ENCODE measurements at regions not wholly inside any gene's neighbourhood (a gene's known extent, or its start where the extent isn't known, plus 50 kb on each side); places are given as distances from the start of the nearest gene placed in this dataset.

DNA sequence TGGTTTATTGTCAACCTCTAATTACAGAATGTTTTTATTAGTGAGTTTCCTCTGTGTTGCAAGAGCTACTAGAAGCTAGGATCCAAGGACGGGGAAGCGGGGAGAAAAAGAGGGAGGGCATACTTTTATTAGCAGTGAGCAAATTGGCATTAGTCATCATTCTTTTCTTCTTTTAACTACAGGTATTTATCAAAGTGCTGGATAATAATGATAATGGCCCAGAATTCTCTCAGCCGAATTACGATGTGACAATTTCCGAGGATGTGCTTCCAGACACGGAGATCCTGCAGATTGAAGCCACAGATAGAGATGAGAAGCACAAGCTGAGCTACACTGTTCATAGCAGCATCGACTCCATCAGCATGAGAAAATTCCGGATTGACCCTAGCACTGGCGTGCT is 179.7 kb upstream of the MTNR1B start:
- intact Hi-C loops (cut with micrococcal nuclease): no loop called here

DNA sequence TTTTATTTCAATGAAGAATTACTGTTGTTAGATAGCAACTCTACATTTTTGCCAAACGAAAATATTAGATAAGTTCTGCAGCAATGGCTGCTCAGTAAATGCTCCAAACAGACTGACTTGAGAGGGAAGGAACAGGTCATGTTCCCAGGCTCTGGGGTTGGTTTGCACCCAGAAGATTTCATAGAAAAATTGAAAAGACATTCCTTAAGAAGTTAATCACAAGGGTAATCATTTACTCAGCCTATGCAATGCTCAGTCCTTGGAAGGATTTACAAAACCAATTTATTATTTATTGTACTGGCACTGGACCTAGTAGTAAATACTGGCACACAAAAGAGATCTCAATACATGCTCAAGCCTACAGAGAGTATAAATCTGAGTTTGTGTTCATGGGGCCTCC is 179.1 kb upstream of the MTNR1B start:
- no peak for ATAC-seq
- DNase-seq: no peak
- intact Hi-C loops (cut with micrococcal nuclease): no loop called here

More for the DNA sequence above, 179.7 kb upstream of the MTNR1B start:
- DNase-seq (no peak), ATAC-seq (no peak)

DNA sequence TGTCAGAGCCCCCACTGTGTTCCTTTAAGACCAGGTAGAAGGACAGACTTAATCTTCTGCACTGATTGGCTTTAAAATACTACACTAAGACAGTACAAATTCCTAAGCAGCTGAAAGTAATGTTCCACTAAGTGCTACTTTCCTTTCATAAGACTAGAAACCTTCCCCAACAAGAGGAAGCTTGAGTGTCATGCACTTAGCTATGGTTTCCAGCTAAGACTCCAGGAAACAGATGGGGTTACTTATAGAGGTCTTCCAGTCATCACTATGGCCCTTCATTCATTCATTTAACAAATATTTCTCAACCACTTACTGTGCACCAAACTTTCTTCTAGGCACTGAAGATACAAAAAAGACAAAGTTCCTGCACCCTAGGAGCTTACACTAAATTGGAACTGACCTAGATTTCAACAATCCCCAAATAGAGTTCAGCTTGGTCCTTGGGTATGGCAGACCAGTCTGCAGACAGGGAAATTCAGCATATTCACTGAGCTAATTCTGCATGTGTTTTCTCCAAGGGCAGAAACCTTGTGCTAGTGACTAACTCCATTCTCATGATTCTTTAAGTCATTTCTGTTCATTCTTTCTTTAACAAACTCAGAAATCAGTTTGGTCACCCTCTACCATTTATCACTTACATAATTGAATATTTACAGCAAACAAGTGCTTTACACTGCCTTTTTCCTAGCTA is 178.4 kb upstream of the MTNR1B start:
- intact Hi-C loops (cut with micrococcal nuclease): no loop called here
- DNase-seq (no peak), ATAC-seq (no peak)

DNA sequence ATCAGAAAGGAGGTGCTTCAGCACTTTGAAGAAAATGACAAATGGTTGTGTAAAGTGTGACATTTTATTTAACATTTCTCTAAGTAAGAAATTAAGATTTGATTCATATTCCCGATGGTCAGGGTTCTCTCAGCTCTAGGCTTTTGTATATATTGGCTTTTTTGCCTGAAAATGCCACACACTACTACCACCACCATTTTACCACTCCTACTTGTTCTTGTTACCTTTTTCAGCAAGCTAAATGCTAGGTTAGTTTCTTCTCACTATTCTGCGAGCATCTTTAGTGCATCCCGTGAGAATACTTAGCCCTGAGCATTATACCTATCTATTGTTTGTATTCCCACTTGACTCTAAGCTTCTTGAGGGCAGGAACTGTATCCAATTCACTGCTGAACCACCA is 177.6 kb upstream of the MTNR1B start:
- DNase-seq (no peak), ATAC-seq (no peak)
- intact Hi-C loops (cut with micrococcal nuclease): no loop called here

DNA sequence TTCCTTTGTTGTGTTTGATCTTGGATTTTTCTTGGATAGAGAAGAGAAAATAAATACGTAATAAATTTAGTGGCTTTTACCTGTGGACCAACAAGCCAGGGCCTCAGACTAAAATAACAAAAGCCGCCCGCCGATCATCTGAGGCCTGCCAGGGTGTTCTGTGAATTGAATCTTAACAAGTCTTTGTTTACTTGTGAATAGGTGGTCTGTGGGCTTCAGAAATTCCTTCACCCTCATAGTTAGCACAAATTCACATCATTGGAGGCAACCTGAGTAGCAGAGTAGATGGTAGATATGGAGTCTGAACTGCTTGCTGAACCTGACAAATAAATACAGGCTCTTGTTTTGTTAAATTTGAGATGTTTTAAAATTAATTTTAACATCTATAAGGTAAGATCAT is 176.3 kb upstream of the MTNR1B start:
- ATAC-seq (no peak), DNase-seq (no peak)
- intact Hi-C loops (cut with micrococcal nuclease): no loop called here

DNA sequence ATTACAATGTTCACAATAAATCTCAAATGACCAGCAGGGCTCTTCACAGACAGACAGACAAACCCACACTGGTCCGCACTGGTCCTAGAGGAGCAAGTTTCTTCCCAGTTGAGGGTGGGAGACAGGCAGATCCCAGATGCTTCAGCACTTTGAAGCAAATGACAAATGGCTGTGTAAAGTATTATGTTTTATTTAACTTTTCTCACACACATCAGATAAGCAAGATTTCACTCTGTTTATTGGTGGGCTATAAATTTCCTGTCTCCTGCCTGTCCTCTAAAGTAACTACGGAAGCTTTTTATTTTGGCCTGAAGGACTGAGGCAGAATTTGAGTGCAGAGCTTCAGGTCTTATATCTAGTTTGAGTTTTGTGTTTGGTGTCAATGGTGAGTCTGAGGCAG is 174.7 kb upstream of the MTNR1B start:
- DNase-seq: no peak
- intact Hi-C loops (cut with micrococcal nuclease): no loop called here
- ATAC-seq: no peak

DNA sequence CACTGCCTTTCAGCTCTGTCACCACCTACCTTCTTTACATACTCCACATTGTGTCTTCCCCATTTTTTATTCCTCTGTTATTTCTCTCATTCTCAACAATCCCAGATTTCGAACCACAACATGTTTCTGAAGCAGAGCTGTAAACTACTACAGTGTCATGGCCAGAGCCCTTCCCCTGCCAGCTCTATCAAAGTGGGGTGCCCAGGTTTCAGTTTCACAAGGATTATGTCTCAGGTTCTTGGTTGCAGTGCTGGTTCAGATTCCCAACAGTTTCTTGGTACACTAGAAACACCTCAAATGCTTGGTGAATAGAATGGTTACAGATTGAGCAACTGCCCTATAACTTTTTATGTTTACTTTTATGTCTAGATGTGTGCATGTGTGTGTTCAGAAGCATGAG is 172.7 kb upstream of the MTNR1B start:
- DNase-seq (no peak), ATAC-seq (no peak)
- intact Hi-C loops (cut with micrococcal nuclease): no loop called here

DNA sequence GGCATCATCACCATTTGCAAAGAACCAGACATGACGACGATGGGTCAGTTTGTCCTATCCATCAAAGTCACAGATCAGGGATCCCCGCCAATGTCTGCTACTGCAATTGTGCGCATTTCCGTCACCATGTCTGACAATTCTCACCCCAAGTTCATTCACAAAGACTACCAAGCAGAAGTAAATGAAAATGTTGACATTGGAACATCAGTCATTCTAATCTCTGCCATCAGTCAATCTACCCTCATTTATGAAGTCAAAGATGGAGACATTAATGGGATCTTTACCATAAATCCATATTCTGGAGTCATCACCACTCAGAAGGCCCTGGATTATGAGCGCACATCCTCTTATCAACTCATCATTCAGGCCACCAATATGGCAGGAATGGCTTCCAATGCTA is 171.6 kb upstream of the MTNR1B start:
- ATAC-seq (no peak), DNase-seq (no peak)
- intact Hi-C loops (cut with micrococcal nuclease): no loop called here

DNA sequence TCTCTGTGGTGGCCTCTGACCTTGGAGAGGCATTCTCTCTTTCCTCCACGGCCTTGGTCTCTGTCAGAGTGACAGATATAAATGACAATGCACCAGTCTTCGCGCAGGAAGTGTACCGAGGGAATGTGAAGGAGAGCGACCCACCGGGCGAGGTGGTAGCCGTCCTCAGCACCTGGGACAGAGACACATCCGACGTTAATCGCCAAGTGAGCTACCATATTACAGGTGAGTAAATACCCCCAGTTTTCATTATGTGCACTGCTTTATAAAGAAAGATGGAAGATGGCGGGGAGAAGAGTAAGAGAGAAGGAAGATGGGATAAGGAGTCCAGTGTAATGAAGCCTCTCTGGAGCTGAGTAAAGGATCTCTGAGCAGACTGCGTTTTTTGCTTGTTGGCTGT is 167.8 kb upstream of the MTNR1B start:
- DNase-seq (no peak), ATAC-seq (no peak)
- intact Hi-C loops (cut with micrococcal nuclease): no loop called here

DNA sequence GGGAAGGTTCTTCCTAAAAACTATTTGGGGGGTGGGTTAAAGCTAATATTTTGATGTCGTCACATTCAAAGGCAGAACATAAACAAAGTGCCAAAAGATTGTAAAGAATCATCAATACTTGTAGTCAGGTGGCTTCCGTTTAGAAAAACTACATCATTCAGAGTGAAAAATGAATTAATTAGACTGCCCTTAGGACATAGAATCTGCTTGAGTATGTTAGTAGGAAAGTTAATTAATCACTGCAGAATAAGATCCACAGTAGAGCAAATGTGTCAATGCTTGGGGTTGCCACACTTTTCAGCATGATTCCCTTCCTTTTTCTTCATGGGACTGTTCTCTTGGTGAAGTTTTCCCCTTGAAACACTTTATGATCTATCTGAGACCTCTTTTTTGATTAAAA is 166.8 kb upstream of the MTNR1B start:
- intact Hi-C loops (cut with micrococcal nuclease): no loop called here
- ATAC-seq (no peak), DNase-seq (no peak)

DNA sequence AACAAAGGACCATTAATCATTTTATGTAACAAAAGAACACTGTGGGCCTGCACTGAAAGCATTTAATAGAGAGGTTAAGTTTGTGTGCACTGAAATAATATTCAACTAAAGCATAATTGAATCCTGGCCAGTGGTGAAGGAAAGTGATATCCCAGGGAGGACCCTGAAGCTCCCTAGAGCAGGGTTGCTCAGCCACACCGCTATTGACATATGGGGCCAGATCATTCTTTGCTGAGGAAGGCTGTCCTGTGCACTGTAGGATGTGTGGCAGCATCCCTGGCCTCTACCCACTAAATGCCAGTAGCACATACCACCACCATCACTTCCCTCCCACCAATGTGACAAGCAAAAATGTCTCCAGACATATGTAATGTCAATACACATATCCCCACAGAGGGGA is 166.1 kb upstream of the MTNR1B start:
- no peak for DNase-seq
- no peak for ATAC-seq
- intact Hi-C loops (cut with micrococcal nuclease): no loop called here

DNA sequence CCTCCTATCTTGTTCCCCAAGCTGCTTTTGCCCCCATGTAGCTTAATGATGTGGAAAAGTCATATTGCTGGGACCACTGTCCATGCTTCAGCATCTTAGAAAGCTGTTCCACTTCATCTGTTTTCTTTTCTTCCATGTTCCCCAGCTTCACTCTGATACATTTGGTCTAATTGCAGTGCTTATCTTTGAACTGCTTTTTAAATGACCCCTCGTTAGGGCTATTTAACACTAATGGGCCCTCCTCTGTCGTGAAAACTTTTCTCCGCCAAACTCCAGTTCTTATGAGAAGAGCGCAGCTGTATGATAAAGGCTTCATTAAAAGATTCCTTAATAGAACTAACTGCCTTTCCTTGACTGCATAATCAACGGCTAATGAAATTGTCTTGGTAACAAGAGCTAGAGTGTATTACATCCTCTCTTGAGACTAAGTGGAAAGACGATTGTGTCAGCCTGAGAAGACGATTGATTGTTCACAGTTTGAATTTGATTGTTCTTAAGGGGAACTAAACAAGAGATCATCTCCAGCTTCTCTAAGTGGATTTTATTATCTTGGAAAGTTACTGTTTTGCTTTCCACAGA is 165.0 kb upstream of the MTNR1B start:
- no peak for DNase-seq
- no peak for ATAC-seq
- intact Hi-C loops (cut with micrococcal nuclease): no loop called here

DNA sequence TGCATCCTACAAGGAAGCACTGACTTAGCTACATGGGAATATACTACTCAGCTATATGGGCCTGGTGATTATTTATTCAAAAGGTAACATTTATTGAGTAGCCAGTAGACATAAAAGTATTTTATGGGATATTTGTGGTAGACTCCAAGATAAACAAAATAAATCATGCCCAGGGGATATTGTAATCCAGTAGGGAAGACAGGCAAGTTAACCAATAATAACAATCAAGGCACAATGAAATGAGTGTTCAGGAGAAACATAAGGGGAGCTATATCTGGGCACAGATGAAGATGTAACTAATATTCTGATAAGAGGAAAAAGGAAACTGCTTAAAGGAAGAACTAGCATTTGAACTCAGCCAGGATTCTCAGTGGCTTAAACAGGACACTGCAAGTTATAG is 161.4 kb upstream of the MTNR1B start:
- intact Hi-C loops (cut with micrococcal nuclease): no loop called here
- DNase-seq (no peak), ATAC-seq (no peak)

DNA sequence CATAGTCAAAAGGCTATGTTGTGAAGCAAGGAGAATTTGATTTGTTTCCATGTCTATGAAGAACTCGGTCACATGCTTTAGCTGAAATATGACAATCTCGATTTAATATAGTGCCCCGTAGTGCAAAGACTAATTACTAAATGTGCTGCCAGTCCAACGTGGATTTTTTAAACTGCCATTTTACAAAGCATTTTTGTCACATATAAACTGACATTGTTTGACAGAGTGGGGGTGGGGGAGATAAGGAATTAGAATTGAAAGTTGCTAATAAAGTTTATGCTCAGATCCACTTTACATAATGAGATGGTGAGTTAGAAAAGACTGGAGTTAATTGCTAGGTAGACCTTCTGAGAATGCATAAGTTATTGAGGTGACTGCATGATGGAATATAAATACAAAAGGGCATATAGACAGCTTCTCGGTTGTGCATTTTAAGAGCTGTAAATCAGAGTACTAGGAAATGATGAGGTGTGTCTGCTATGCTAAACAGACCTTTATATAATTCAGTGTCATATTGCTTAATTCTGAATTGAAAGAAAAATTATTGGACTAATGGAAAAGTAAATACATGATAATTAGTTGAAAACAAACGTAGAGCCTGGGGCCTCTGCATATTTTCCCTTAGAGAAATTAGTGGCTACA is 158.9 kb upstream of the MTNR1B start:
- intact Hi-C loops (cut with micrococcal nuclease): no loop called here
- DNase-seq: no peak
- ATAC-seq: no peak

DNA sequence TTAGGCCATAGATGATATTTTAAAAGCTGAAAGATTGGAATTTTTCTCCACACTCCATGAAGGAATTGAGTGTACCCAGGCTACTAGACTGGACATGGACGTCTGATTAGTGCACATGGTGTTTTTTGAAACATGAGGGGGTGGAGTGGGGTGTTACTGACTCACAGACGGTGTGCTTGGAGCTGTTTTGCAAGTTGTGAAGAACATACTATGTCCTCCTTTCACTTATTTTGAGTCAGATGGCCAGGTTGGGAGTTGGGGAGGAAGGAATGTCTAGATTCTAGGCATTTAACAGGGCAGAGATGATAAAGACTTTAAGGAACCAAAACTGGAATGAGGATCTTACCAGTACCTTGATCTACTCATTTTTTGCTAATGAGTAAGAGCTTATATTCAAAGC is 158.1 kb upstream of the MTNR1B start:
- DNase-seq (no peak), ATAC-seq (no peak)
- intact Hi-C loops (cut with micrococcal nuclease): no loop called here

DNA sequence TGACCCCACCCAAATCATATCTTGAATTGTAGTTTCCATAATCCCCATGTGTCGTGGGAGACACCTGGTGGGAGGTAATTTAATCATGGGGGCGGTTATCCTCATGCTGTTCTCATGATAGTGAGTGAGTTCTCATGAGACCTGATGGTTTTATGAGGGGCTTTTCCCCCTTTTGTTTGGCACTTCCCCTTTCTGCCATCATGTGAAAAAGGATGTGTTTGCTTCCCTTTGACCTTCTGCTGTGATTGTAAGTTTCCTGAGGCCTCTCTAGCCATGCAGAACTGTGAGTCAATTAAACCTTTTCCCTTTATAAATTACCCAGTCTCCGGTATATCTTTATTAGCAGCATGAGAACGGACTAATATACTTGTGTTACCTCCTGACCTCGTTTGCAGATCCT is 156.6 kb upstream of the MTNR1B start:
- intact Hi-C loops (cut with micrococcal nuclease): no loop called here
- ATAC-seq (no peak), DNase-seq (no peak)

DNA sequence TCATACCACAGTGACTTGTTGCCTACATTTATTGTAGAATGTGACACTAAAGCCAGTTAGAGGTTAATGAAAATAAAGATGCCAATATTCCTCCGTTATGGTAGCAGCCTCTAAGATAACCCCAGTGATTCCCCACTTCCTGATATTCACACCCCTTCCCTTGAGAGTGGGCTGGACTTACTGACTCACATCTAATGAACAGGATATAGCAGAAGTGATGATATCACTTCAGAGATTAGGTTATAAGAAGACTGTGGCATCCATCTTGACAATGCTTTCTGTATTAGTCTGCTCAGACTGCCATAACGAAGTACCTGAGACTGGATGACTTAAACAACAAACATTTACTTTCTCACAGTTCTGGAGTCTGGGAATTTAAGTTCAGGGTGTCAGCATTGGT is 149.6 kb upstream of the MTNR1B start:
- intact Hi-C loops (cut with micrococcal nuclease): no loop called here
- ATAC-seq: no peak
- DNase-seq: no peak

DNA sequence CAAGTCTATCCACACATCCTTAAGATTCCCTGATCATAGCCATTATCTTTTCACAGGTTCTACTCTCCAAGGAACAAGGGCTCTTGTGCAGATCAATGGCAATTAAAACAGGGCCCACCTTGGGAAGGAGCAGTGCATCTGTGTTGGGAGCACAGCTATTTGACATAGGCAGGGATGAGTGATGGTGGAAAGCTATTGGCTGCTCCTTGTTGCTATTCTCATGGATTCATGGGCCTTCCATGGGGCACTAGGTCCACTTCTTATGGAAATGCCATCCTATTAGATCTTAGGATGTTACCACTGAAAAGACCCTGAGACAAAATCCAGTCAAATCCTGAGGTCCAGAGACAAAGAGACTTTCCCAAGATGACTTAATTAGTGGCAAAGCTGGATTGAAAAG is 148.6 kb upstream of the MTNR1B start:
- DNase-seq (no peak), ATAC-seq (no peak)
- intact Hi-C loops (cut with micrococcal nuclease): no loop called here

DNA sequence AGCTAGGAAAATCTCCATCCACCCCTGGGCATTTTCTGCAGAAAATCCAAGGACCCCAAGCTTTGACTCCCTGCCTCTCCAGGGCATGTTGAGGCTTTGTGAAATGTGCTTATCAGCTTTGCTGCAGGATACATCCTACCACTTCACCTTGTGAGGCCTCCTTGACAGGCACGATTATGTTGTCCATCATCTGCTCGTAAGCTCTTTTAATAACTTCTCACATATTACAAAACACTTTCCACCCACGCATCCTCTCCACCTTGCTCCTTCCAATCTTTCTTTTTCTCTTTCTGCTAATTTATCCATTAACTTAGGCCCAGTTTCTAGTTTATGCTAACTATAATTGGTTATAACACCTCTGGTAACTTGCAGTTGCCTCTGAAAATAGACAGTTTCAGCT is 147.0 kb upstream of the MTNR1B start:
- intact Hi-C loops (cut with micrococcal nuclease): no loop called here
- ATAC-seq (no peak), DNase-seq (no peak)

DNA sequence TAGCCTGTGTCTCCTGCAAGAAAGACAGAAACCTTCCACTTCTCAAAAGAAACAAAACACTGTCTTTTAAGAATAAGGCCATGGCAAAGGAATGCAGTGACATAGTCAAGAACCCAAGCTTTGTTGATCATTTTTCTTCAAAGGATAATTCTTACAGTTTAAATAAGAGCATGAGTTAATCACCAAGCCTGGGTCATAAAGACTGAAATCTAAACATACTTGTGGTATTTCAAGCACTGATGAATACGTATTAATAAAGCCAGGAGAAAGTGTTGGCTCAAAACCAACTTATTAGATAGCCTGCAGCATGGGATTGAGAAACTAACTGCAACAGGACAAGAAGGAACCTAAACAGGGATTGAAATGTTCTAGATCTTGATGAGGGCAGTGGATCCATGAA is 143.3 kb upstream of the MTNR1B start:
- ATAC-seq (no peak), DNase-seq (no peak)
- intact Hi-C loops (cut with micrococcal nuclease): no loop called here

DNA sequence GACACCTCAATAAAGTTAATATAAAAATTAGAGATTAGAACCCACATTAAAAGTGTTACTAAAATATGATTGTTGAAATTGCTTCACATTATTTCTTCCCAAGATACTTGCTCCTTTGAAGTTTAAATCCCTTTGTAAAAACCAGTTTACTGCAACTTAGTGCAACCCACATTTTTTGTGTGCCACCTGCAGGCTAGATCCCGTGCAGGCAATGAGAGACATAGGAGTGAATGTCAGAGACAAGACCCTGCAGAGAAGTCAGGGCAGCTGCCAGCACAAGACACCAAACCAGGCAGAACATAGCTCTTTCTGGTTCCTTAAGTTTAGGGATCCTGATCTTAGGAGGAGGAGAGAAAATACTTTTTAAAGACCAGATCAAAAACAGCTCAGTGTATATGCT is 142.8 kb upstream of the MTNR1B start:
- DNase-seq (no peak), ATAC-seq (no peak)
- intact Hi-C loops (cut with micrococcal nuclease): no loop called here
